ELR (cell line): ENCODE measurements at regions not wholly inside any gene's neighbourhood (a gene's known extent, or its start where the extent isn't known, plus 50 kb on each side); places are given as distances from the start of the nearest gene placed in this dataset.
"Not testable (repeated sequence)": the region's sequence is repeated elsewhere in the genome, so short reads cannot be mapped to it uniquely, and the experiment has no call there.

ENCODE experiments used
- DNase-seq: peaks from one replicate; pipeline ENCODE4 v3.0.0-alpha.2; 2015; ENCODE audit warnings: low read depth

DNA sequence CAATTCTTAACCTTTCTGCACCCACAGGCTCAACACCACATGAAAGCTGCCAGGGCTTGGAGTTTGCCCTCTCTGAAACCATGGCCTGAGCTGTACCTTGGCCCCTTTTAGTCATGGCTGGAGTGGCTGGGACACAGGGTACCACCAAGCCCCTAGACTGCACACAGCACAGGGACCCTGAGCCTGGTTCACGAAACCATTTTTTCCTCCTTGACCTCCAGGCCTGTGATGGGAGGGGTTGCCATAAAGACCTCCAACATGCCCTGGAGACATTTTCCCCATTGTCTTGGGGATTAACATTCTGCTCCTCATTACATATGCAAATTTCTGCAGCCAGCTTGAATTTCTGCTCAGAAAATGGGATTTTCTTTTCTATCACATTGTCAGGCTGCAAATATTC lies 113.4 kb downstream of the XPNPEP1 start:
- not testable (repeated sequence) for DNase-seq

DNA sequence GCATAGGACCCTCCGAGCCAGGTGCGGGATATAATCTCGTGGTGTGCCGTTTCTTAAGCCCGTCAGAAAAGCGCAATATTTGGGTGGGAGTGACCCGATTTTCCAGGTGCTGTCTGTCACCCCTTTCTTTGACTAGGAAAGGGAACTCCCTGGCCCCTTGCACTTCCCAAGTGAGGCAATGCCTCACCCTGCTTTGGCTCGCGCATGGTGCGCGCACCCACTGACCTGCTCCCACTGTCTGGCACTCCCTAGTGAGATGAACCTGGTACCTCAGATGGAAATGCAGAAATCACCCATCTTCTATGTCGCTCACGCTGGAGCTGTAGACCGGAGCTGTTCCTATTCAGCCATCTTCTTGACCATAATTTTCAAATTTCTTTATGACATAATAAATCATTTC lies 122.1 kb downstream of the XPNPEP1 start:
- DNase-seq, result not testable (repeated sequence)

DNA sequence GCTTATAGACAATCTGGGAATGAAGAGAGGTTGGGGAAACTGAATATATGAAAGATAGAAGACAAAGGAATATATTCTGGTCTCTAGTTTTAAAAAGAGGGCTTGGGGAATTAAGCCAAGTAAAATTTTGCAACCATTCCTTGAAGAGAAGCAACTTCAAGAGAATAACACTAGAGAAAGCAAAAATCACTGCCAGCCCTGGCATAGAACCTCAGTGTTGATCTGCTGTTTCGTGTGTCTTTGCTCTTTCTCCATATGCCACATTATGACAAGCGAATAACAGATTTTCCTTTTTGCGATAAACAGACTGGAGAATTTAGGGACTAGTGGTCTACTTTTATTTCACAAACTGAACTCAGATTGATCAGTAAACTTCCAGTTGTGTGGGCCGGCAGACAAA lies 132.7 kb downstream of the XPNPEP1 start:
- no peak for DNase-seq

DNA sequence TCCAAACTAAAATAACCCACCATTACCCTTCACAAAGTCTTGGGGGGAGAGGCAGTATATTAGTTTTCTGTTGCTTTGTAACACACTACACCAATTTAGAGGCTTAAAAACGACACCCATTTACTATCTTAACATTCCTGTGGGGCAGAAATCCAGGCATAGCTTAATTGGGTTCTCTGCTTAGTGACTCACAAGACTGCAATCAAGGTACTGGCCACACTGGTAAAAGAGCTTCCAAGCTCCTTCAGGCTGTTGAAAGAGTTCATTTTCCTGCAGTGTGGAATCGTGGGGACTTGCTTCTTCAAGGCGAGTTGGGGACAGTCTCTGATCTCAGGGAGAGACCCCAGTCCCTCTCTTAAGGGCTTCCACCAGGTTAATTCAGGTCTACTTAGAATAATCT lies 139.1 kb downstream of the XPNPEP1 start:
- DNase-seq, result peak; percentile 52

DNA sequence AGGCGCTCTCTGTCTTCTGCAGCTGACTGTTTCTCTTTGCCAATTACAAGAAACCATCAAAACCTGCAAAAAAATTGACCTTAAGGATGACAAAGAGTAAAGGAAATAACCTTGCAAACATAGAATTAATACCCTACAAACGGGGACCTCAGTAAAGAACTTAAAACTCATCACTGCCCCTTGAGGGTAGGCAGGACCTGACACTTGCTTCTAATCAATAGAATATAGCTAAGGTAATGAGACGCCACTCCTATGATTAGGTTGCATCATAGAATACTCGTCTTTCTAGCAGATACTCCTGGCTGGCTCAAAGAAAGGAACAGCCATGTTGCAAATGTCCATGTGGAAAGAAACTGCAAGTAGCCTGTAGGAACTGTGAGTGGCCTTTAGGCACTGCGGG lies 140.0 kb downstream of the XPNPEP1 start:
- no peak for DNase-seq

DNA sequence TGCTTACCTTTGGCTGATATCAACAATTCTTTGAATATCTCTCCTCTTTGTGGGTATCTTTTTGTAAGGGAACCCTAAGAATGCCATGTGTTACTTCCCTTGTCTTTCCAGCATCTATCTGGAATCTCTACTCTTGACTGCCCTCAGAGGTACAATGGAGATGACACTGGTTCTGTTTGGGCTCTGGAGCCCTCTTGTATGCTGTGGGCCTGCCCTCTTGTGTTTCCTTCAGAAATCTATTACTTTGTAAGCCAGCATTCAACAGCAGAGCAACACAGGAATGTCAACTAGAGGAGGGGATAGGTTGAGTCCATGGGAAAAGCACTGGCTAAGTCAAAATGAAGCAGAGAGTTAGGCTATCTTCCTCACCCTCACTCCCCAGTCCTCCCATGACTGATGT lies 142.3 kb downstream of the XPNPEP1 start:
- no peak for DNase-seq

DNA sequence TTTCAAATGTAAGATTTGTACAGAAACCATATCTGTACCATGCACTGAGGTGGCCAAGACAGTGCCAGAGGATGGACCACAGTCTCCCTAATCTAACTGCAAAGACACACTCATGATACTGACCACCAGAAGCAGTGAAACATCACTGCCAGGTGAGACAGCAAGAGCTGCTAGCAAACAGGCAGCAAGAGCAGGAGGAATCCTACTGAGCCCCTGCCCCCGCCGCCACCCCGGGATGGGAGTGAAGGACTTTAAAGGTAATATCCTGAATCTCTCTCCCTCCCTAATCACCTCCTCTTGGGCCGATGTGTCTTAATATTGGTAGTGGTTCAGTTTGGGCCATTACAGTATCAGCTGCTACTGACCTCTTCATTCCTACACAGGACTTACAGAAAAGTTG lies 144.3 kb downstream of the XPNPEP1 start:
- no peak for DNase-seq

DNA sequence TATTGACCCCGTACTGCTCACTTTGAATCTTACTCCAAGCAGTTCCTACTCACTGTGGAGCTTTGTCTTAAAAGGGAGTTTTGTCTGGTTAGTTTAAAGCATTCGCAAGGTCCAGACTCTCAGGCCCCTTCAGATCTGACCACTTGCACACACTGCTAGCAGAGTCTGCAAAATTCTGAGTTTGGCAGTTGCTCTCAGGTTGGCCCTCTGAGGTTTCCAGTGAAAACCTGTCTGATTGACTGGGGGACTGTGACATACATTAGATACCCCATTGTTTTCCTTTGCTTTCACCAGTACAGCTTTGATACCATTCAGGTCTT lies 149.2 kb downstream of the XPNPEP1 start:
- no peak for DNase-seq

DNA sequence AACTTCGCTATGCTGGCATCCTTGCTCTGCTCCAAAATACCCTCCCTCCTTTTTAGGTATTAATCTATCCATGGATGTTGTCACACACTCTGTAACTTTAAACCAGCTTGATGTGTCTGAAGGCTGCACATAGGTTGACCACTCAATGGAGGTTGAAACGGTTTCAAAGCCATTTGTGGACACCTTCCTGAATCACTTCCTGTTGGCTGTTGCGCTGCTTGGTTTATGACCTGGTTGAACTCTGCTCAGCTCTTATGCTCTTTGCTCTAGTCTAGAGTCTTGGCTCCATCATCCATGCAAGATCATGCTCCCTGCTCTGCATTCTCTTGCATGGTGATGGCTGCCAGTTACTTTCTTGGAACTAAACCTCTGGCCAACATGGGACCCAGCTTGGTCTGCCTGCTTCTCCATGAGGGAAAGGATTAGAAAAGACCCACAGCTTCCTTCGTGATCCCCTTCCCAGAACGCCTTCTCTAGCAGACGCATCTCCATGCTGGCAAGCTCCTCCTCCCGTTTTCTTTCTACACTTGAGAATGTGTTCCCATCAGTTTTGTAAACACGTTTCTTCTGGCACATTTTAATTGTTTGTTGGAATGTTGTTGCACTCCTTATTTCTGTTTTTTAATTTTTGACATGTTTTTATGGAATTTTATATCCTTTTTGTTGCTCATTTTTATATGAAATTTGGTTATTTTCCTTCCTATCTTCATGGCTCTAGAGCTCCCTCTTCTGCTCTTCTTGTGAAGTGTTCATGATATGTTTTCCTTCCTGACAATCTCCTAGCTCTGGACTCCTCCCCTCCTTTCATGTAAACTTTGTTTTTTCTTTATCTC lies 149.8 kb downstream of the XPNPEP1 start:
- peak; percentile 58 for DNase-seq

DNA sequence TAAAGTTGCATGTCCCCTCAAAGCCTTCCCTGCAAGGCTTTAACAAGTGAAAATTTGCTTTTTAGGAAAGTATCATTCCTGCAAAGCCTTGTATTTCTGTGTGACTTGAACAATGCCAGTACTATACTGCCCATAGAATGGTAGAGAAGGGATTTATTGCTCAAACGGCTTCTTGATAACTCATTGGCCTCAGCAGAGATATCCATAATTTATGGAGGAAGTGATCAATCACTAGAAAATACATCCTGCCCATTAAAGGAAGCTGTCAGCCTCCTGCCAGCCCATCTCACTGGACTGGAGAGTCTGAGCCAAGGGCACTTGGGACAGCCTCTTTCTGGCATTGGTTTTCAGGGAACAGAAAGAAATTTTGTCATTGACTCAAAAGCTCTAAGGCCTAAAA lies 152.6 kb downstream of the XPNPEP1 start:
- no peak for DNase-seq

DNA sequence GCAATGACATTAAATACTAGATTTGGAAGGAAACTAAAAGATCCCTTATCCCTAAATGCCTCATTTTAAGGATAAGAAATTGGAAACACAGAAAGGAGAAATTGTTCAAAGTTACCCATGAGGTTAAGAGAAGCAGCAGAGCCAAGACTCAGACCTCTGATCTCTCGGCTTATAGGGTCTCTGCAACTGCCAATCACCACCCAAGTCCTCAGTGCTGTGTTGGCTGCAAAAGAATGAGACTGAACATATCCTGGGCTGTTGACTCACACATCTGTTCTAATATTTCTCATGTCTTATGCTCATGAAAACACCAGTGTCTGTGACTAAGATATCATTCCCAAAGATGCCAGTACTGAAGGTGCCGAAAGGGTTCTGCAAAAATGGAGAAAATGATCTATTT lies 153.3 kb downstream of the XPNPEP1 start:
- peak; percentile 12 for DNase-seq

DNA sequence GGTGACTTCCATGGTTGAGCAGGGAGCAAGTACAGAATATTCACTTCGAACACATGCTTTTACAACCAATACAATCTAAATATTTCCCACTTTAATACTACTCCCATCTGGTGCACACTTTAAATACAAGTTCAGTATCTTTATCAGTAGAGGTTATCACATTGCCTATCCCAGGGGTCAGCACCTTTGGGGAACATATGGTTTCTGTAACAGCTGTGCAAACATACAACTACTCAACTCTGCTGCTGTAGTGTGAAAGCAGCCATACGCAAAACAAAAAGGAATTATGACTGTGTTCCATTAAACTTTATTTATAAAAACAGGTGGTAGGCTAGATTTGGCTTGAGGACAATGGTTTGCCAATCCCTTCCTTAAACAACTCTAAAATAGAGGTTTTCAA lies 157.5 kb downstream of the XPNPEP1 start:
- DNase-seq, result no peak

DNA sequence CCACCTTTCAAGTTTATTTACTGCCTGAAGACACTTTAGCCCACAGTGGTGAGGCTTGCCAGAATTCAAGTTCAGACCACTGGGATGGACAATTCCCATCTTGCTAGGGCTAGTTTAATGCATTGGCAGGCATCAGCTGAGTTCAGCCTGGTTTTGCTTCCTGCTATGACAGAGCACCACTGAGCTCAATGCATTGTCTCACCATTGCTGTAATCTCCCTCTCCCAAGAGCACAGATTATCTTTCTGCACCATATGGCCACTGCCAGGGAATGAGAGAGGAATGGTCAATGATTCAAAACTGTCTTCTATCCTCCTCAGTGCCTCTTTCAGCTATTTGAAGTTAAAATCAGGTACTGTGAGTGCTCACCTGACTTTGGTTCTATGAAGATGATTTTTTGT lies 160.8 kb downstream of the XPNPEP1 start:
- no peak for DNase-seq

DNA sequence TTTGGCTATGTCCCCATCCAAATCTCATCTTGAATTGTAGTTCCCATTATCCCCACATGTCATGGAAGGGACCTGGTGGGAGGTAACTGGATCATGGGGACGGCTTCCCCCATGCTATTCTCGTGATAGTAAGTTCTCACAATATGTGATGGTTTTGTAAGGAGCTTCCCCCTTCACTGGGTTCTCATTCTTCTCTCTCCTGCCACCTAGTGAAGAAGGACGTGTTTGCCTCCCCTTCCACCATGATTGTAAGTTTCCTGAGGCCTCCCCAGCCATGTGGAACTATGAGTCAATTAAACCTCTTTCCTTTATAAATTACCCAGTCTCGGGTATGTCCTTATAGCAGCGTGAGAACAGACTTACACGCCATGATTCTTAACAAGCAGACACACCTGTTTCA lies 165.6 kb downstream of the XPNPEP1 start:
- DNase-seq, result peak; percentile 39

DNA sequence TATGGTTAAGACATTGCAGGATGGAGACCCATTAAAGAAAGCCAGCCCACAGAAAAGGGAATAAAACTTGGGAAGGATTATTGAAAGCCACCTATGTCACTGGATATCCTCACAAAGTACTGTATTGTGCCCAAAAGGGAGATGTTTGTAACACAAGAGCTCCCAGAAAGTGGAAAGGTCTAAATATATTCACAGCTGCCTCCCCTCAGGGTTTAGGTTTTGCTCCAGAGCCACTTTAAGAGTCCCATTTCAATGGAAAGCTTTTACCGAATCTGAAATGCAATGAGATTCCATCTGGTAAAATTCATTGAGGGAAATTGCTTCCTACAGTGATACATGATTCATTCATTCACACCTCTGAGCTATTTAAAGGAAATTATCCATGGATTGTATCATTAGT lies 176.4 kb downstream of the XPNPEP1 start:
- no peak for DNase-seq

DNA sequence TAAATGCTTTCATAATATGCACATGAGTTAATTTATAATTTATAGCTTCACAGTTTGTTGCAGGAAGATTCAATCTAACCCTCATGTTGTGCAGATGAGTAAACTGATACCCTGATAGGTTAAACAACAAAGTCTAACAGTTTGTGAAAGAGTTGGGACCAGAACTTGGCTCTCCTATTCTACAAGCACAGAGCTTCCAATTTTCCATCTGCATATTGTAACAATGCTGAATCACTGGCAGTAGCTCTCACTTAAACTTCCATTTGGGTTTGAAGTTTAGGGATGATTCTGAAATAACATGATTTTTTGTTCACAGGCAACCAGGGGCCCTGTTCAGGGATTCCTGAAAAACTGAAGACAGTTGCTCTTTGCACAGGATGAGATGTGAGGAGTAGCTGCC lies 179.3 kb downstream of the XPNPEP1 start:
- no peak for DNase-seq

DNA sequence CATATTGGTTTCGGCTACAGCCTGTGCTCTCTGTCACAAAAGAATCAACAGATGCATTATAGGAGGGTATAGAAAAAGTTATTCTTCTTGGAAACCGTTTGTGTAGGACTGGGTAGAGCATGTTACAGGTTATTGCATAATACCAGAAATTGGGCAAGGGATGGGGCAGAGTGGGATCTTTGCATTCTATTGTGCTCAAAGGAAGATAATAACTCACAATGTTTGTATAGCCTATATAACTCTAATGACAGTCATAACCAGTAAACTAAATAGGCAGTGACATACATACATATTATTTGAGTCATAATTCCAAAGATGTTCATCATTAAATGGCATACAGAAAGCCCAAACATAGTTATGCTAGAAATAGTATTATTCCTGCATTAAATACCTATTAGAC lies 179.7 kb downstream of the XPNPEP1 start:
- DNase-seq, result peak; percentile 49

DNA sequence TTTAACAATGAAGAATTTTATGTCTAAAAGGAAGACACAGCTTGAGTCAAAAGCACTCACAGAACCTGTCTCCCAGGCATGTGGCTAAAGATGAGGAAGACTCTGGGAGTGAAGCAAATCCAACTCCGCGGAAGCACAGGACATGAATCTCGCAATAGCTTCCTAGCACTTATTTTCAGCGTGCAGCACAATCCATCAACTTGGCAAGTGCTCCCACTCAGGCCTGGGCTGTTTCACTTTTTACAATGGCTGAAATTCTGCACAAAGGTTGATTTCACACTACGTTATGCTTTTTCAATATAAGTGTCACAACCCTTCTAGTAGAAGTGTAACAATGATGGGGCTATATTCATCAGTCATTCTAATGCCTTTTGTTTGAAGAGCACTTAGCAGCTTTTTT lies 180.2 kb downstream of the XPNPEP1 start:
- DNase-seq, result no peak

DNA sequence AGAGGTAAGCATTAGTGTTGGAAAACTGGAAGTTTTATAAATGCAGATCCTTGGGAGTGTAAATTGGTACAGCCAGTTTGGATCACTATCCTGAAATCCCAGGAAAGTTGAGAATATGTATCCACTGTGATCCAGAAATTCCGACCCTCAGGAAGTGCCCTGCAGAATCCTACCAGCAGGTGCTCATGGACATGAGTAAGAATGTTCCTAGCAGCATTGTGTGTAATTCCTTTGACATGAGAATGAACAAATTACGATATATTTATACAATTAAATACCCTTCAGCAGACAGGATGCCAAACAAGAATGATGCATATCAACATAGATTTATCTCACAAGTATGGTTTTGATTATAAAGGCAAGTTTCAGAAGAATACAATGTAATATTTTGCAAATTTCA lies 181.6 kb downstream of the XPNPEP1 start:
- DNase-seq, result peak; percentile 52

DNA sequence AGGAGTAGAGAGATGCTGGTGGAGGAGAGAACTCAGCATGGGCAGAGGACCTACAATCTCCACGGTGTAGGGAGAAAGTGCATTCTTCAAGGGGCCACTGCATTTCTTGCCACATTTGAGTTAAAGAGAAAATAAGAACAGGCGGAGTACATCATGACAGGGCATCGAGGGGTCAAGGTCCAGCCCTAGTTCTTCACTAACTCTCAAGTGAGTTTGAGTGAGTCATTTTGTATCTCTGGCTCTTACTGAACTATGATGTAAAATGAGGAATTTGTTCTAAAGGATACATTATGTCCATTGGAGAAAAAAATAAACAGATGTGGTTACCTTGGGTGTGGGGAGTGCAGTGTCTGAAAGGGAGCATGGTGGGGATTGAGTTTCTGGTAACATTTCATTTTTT lies 182.9 kb downstream of the XPNPEP1 start:
- DNase-seq, result peak; percentile 62

DNA sequence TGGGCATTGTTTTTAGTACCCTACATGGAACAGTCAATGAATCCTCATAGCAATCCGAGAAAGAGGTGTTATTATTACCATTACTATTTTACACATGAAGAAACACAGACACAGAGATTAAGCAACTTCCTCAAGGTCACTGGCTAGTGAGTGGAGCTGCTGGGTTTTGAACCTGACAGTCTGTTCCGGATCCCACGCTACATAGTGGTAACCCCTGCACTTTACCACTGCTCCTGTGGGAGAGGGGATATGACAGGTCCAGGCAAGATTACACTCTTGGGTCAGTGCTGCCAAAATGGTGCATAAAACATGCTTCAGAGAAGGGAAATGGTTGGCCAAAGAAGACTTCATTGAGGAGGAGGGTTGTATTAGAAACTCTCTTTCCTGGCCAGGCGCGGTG lies 185.7 kb downstream of the XPNPEP1 start:
- DNase-seq, result no peak

DNA sequence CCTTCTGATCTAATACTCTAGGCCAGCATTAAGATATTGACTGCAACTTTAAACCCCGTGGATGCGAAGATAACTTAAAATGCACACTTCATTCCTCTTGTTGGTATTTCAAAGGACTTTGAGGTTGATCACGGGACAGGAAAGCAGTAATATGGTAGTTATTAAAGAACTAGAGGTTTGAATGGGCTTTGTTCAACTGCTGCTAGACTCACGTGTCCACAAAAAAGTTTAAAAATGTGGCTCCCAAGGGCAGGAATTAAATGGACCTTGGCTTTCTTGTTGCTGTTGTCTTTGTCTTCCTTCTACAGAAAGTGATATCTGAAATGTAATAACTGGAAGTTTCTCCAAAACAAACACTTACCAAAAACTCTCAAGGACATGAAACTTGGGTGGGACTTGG lies 186.3 kb downstream of the XPNPEP1 start:
- no peak for DNase-seq

DNA sequence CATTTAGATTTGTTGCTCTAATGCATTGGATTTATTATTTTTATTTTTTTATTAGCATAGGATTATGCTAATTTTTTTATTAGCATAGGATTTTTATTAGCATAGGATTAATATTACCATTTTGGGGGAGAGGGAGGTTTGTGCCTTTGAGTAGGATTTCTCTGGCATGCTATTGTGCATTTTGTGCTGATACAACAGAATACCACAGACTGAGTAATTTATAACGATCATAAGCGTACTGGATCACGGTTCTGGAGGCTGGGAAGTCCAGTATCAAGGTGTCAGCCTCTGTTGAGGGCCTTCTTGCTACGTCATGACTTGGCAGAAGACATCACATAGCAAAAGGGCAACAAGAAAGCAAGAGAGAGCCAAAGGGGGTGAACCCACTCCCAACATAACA lies 187.5 kb downstream of the XPNPEP1 start:
- no peak for DNase-seq

DNA sequence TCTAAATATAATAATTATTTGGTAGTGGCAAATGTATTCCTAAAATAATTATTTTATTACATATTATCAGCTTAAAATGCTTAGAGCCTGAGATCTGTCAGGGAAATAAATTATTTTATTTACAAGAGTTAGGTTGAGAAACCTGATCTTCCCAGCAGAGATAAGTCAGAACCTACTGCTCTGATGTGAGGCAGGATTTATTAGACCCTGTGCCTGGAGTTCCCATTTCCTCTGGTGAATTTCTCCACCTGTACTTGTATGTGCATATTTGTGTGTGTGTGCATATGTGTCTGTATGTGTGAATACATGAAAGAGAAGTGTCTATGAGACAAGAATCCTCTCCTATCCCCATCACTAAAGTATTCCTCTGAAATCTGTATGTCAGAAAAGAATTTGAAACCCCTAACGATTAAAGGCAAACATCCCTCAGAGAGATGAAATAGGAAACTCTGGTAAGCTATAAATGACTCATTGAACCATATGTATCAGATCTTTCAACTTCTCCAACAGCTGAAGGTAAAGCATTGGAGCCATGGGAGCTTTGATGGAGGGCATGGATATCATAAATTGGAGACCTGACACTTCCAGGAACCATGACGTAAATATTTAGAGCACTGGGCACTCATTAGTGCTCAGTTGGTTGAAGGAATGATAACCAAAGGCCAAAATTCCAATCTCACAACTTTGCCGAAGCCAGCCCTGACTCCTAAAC lies 190.9 kb downstream of the XPNPEP1 start:
- DNase-seq, result no peak
